Esophagus squamous epithelium (tissue), 5 donors: ENCODE measurements at regions not wholly inside any gene's neighbourhood (a gene's known extent, or its start where the extent isn't known, plus 50 kb on each side); places are given as distances from the start of the nearest gene placed in this dataset.

Source experiments
- DNase-seq: peaks from one replicate; lab custom pipeline; 2025; lab: John Stamatoyannopoulos, UW
- H3K27ac ChIP-seq, 4 donors: fragments of 200-600 bp; sonication (generic); one replicate each; pipeline ENCODE4 v1.5.1; 2016 to 2019; ENCODE audit warnings: mild to moderate bottlenecking in 1 of 4
- H3K27me3 ChIP-seq, 4 donors: fragments of 200-600 bp; sonication (generic); 1 replicate in 3 of 4; 2 replicates in 1 of 4; pipeline versions ENCODE4 v1.5.1 to v1.6.0; 2017 to 2021; ENCODE audit warnings: antibody characterized with exemption in 1 of 4
- H3K36me3 ChIP-seq, 3 donors: fragments of 200-600 bp; sonication (generic); one replicate each; pipeline ENCODE4 v1.5.1; 2016 to 2019
- H3K4me1 ChIP-seq, 3 donors: fragments of 200-600 bp; sonication (generic); one replicate each; pipeline ENCODE4 v1.5.1; 2017 to 2019
- H3K4me3 ChIP-seq, 4 donors: fragments of 200-600 bp; sonication (generic); 1 replicate in 3 of 4; 2 replicates in 1 of 4; pipeline ENCODE4 v1.5.1; 2016 to 2019; ENCODE audit warnings: mild to moderate bottlenecking in 2 of 4, moderate library complexity in 1 of 4
- H3K9me3 ChIP-seq, 3 donors: fragments of 200-600 bp; sonication (generic); one replicate each; pipeline ENCODE4 v1.5.1; 2016 to 2019
- CTCF ChIP-seq, 6 experiments: fragments of 450-650 bp in 4 of 6; fragments of 200-600 bp in 2 of 6; sonication (generic) in 2 of 6; IDR thresholded peaks; one replicate each; pipeline ENCODE4 v1.5.1; 2016 to 2019; ENCODE audit warnings: antibody characterized with exemption in 6 of 6, mild to moderate bottlenecking in 4 of 6, moderate library complexity in 4 of 6
- POLR2A ChIP-seq, 4 donors: fragments of 450-650 bp; IDR thresholded peaks; one replicate each; pipeline ENCODE4 v1.6.1; 2017; ENCODE audit warnings: antibody characterized with exemption in 4 of 4, mild to moderate bottlenecking in 4 of 4, moderate library complexity in 3 of 4
- WGBS, 2 donors: methylation state at CpG; one replicate each; pipeline ENCODE4 v1.1.5; 2018; 5-methylcytosine and 5-hydroxymethylcytosine counted together
- intact Hi-C: fragments of 100-400 bp; cut with DNase I; formaldehyde crosslinking; loops from one replicate; pipeline ENCODE4 v1.15.0; 2022
- donor health status: DM: yes; HTN: yes; CAD: no.

DNA sequence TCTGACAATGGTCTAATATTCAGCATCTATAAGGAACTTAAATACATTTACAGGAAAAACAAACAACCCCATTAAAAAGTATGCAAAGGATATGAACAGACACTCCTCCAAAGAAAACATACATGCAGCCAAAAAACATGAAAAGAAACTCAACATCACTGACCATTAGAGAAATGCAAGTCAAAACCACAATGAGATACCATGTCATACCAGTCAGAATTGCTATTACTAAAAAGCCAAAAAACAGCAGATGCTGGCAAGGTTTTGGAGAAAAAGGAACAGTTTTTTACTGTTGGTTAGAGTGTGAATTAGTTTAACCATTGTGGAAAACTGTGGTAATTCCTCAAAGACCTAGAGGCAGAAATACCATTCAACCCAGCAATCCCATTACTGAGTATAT is 339.0 kb upstream of the ADGRB3 start:
- Histone ChIP-seq H3K27ac (no peak overlapping the region), H3K4me3 (no peak overlapping the region), H3K4me1 (no peaks in the 10 kb centered on the region), H3K36me3 (no peaks in the 10 kb centered on the region), H3K27me3 (no peaks in the 10 kb centered on the region), H3K9me3 (peaks cover 0 to 15% (median 0%) of the 10 kb centered on the region in 3 donors)
- TF ChIP-seq POLR2A (IDR thresholded peaks at IDR 0.05) = no peak
- no peak for TF ChIP-seq CTCF (IDR thresholded peaks at IDR 0.05)
- DNase-seq = no peak
- intact Hi-C loops = no loop called here

GRCh38 chr6:68282646-68283045 is 352.4 kb upstream of the ADGRB3 start:
- DNase-seq = no peak
- intact Hi-C loops = no loop called here
- TF ChIP-seq CTCF (IDR thresholded peaks at IDR 0.05) (no peak), POLR2A (IDR thresholded peaks at IDR 0.05) (no peak)
- Histone ChIP-seq H3K27ac (no peak overlapping the region), H3K36me3 (no peaks in the 10 kb centered on the region), H3K4me3 (no peak overlapping the region), H3K27me3 (no peaks in the 10 kb centered on the region), H3K4me1 (no peaks in the 10 kb centered on the region), H3K9me3 (peaks cover 0 to 7% (median 0%) of the 10 kb centered on the region in 3 donors)
- WGBS, 2 donors = 0 to 33% methylated on average over 1 of the region's 1 CpG

- Histone ChIP-seq H3K4me1 (no peaks in the 10 kb centered on the region), H3K9me3 (peaks cover 0 to 7% (median 0%) of the 10 kb centered on the region in 3 donors), H3K27me3 (no peaks in the 10 kb centered on the region), H3K4me3 (no peak overlapping the region), H3K36me3 (no peaks in the 10 kb centered on the region), H3K27ac (no peak overlapping the region)
- intact Hi-C loops = no loop called here
- no peak for DNase-seq
- WGBS, 2 donors = 76 to 87% methylated on average over 3 of the region's 3 CpGs
- TF ChIP-seq POLR2A (IDR thresholded peaks at IDR 0.05) (no peak), CTCF (IDR thresholded peaks at IDR 0.05) (no peak)
These were observed 355.1 kb upstream of the ADGRB3 start for GRCh38 chr6:68279793-68280557.

GRCh38 chr6:68273297-68273696 is 361.8 kb upstream of the ADGRB3 start:
- intact Hi-C loops = no loop called here
- Histone ChIP-seq H3K27ac (no peak overlapping the region), H3K9me3 (no peaks in the 10 kb centered on the region), H3K4me3 (no peak overlapping the region), H3K36me3 (no peaks in the 10 kb centered on the region), H3K4me1 (no peaks in the 10 kb centered on the region), H3K27me3 (no peaks in the 10 kb centered on the region)
- no peak for DNase-seq
- no peak for TF ChIP-seq POLR2A (IDR thresholded peaks at IDR 0.05)
- no peak for TF ChIP-seq CTCF (IDR thresholded peaks at IDR 0.05)

DNA sequence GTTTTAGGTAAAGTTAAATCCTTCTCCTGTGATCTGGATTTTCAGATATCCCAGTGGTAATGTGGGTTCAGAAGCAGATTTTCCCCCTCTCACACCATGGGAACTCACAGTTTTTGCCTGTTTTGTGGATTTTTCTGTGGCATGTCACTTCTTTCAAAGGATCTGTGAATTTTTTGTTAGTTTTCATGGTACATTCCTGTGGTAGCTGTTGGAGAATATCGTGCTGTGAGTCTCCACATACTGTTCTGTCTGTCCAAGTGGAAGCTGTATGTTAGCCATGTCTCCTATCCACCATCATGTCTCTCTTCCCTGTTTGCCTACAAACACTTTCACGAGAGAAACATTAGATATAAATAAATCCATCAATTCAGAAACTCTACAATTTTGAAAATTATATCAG is 378.7 kb upstream of the ADGRB3 start:
- no peak overlapping the region for H3K4me3 ChIP-seq
- intact Hi-C loops = no loop called here
- TF ChIP-seq POLR2A (IDR thresholded peaks at IDR 0.05) = no peak
- no peak for TF ChIP-seq CTCF (IDR thresholded peaks at IDR 0.05)
- H3K36me3 ChIP-seq = no peaks in the 10 kb centered on the region
- no peaks in the 10 kb centered on the region for H3K27me3 ChIP-seq
- 27 to 69% methylated on average over 2 of the region's 2 CpGs for WGBS, 2 donors
- H3K9me3 ChIP-seq = peaks cover 0 to 8% (median 0%) of the 10 kb centered on the region in 3 donors
- no peak overlapping the region for H3K27ac ChIP-seq
- DNase-seq = no peak
- H3K4me1 ChIP-seq = no peaks in the 10 kb centered on the region
